Stimulated activated CD8-positive, alpha-beta memory T cell treated with anti-CD3 and anti-CD28 coated beads, Interleukin-2, amount 100 ng/mL, for 1 hour (primary cell): ENCODE measurements at regions not wholly inside any gene's neighbourhood (a gene's known extent, or its start where the extent isn't known, plus 50 kb on each side); places are given as distances from the start of the nearest gene placed in this dataset.

Source experiments
- DNase-seq, 2 donors: peaks; one replicate each; pipeline ENCODE4 v3.0.0-alpha.2; 2020; ENCODE audit warnings: low read depth in 2 of 2

GRCh38 chr9:7241694-7242093 lies 483.9 kb downstream of the KDM4C start:
- no peak for DNase-seq

- no peak for DNase-seq
Measured at GRCh38 chr9:7240569-7241311, 483.0 kb downstream of the KDM4C start.

GRCh38 chr9:7239708-7240107 lies 481.9 kb downstream of the KDM4C start:
- DNase-seq: no peak

GRCh38 chr9:7238247-7238637 lies 480.5 kb downstream of the KDM4C start:
- DNase-seq: no peak

GRCh38 chr9:7237473-7238246 lies 479.9 kb downstream of the KDM4C start:
- no peak for DNase-seq

GRCh38 chr9:7236186-7236585 lies 478.4 kb downstream of the KDM4C start:
- no peak for DNase-seq

- DNase-seq: no peak
Measured at GRCh38 chr9:7234144-7234543, 476.4 kb downstream of the KDM4C start.

- no peak for DNase-seq
Measured at GRCh38 chr9:7229571-7229970, 471.8 kb downstream of the KDM4C start.

- DNase-seq: no peak
Measured at GRCh38 chr9:7228726-7229125, 471.0 kb downstream of the KDM4C start.

GRCh38 chr9:7227951-7228350 lies 470.2 kb downstream of the KDM4C start:
- no peak for DNase-seq

GRCh38 chr9:7226007-7226640 lies 468.4 kb downstream of the KDM4C start:
- DNase-seq: no peak
